OCI-LY7 (cell line): ENCODE measurements at regions not wholly inside any gene's neighbourhood (a gene's known extent, or its start where the extent isn't known, plus 50 kb on each side); places are given as distances from the start of the nearest gene placed in this dataset.

Experiments
- EZH2phosphoT487 ChIP-seq: fragments of 200-600 bp; sonication (generic); IDR thresholded peaks from 2 replicates; pipeline ENCODE4 v1.6.1; 2018; ENCODE audit warnings: low read depth, borderline replicate concordance, mild to moderate bottlenecking, mixed run types, antibody characterized with exemption, low read length, moderate library complexity, mixed read lengths
- TF ChIP-seq, protein P1 (sequence below): fragments of 200-600 bp; sonication (generic); conservative IDR thresholded peaks from 2 replicates; pipeline ENCODE4 v1.5.1; 2014; ENCODE audit warnings: mild to moderate bottlenecking, antibody characterized with exemption, low read length, moderate library complexity, mixed read lengths

DNA sequence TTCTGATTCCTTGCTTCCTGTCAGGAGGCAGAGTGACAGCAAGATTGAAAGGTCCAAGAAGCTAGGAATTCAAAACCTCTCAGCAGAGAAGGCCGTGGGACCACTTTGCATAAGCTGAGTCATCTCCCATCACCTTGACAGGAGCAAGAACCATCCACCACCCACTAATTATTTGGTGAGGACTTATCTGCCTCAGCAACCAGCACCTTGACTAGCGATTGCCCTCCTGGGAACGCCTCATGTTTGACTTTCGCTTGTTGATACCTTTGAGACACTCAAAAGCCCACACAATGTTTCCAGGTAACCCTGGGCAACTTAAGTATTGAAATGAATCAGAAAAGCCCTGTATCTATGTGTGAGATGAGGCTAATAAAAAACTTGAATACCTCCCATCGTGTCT, 233.5 kb upstream of the GYPA start:
- TF ChIP-seq, protein P1, sequence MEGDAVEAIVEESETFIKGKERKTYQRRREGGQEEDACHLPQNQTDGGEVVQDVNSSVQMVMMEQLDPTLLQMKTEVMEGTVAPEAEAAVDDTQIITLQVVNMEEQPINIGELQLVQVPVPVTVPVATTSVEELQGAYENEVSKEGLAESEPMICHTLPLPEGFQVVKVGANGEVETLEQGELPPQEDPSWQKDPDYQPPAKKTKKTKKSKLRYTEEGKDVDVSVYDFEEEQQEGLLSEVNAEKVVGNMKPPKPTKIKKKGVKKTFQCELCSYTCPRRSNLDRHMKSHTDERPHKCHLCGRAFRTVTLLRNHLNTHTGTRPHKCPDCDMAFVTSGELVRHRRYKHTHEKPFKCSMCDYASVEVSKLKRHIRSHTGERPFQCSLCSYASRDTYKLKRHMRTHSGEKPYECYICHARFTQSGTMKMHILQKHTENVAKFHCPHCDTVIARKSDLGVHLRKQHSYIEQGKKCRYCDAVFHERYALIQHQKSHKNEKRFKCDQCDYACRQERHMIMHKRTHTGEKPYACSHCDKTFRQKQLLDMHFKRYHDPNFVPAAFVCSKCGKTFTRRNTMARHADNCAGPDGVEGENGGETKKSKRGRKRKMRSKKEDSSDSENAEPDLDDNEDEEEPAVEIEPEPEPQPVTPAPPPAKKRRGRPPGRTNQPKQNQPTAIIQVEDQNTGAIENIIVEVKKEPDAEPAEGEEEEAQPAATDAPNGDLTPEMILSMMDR: no peak
- TF ChIP-seq EZH2phosphoT487: no peak
